ENCODE measurements at regions not wholly inside any gene's neighbourhood (a gene's known extent, or its start where the extent isn't known, plus 50 kb on each side); places are given as distances from the start of the nearest gene placed in this dataset.
"Not testable (repeated sequence)": the region's sequence is repeated elsewhere in the genome, so short reads cannot be mapped to it uniquely, and the experiment has no call there.

- no peak for DNase-seq
Measured at GRCh38 chrX:76509775-76510174, 82.3 kb downstream of the MAGEE1 start.

DNA sequence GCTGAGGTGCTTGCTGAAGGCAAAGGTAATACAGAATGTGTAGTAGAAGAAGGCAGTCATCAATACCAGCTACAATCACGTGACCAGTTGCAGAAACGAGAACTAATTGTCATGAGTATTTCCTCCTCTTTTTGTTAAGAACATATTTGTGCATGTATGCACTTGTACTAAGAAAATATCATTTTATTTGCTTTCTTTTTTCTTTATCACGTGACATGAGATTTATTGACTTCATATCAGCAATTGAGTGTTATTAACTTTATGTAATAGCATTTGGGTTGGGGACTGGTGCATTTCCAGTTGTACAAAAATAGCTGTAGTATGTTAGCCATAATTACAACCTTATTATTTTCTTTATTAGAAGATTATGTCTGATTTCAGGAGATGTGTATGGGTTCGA is 90.0 kb downstream of the MAGEE1 start:
- DNase-seq: no peak

- no peak for DNase-seq
Measured at GRCh38 chrX:76520273-76521054, 93.0 kb downstream of the MAGEE1 start.

GRCh38 chrX:76535675-76536074 is 108.2 kb downstream of the MAGEE1 start:
- DNase-seq: not testable (repeated sequence)

DNA sequence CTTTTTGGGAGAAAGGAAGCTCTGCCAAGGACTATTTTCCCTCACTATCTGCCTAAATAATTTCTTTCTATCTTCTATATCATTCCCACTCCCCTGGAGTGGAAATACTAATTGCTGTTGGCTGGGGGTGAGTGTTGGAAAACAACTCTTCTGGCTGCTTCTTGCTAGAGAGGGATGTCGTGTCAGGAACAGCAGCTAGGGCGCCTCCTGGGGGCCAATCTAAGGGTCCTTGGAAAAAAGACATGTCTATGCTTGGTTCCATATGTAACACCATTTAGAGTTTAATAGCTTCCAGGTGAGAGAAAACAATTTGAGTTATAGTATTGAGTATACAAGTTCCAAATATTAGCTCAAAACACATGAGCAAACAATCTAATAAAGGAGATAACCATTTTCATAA is 111.3 kb downstream of the MAGEE1 start:
- no peak for DNase-seq

GRCh38 chrX:76543381-76543780 is 115.9 kb downstream of the MAGEE1 start:
- not testable (repeated sequence) for DNase-seq

DNA sequence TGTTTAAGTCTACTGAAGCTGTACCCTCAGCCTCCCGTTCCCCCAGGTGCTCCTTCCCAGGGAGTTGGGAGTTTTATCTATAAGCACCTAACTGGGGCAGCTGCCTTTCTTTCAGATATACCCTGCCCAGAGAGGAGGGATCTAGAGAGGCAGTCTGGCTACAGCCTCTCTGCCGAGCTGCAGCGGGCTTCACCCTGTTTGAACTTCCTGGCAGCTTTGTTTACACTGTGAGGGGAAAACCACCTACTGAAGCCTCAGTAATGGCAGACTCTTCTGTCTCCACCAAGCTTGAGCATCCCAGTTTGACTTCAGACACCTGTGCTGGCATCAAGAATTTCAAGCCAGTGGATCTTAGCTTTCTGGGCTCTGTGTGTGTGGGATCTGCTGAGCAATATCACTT is 122.5 kb downstream of the MAGEE1 start:
- no peak for DNase-seq

GRCh38 chrX:76555269-76555668 is 127.8 kb downstream of the MAGEE1 start:
- no peak for DNase-seq

GRCh38 chrX:76555816-76556215 is 128.3 kb downstream of the MAGEE1 start:
- DNase-seq: peak; percentile 16

DNA sequence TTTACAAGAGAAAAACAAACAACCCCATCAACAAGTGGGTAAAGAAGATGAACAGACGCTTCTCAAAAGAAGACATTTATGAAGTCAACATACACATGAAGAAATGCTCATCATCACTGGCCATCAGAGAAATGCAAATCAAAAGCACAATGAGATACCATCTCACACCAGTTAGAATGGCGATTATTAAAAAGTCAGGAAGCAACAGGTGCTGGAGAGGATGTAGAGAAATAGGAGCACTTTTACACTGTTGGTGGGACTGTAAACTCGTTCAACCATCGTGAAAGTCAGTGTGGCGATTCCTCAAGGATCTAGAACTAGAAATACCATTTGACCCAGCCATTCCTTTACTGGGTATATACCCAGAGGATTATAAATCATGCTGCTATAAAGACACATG is 137.3 kb downstream of the MAGEE1 start:
- DNase-seq: not testable (repeated sequence)

DNA sequence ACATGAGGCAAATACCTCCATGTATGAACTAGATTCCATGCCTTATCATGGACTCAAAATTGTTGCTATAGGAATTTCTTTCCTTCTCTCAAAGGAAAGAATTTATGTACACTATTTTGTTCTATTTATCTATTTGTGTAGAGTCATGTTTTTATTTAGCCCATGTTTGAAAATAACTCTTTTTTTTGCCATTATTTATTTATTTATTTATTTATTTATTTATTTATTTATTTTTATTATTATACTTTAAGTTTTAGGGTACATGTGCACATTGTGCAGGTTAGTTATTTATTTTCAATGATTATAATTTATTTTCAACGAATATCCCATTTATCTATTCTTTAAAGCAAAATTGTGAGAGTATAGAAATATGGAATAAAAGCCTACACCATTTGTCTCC is 177.9 kb downstream of the MAGEE1 start:
- no peak for DNase-seq

DNA sequence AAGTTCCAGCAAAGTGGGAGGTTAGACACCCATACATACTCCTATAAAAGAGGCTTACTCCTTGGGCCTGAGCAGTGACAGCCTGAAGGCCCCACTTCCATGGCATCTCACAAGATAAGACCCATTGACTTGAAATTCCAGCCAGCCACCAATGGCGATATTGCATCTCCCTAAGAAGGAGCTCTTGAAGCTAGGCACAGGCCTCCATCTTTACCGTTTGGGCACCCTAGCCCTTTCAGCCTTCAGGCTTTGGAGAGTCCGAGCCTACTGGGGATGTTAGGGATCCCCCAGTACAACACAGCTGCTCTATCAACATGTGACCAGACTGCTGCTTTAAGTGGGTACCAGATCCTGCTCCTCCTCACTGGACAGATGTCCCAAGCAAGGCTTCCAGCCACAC is 189.5 kb downstream of the MAGEE1 start:
- DNase-seq: no peak

GRCh38 chrX:76643590-76643989 is 216.1 kb downstream of the MAGEE1 start:
- DNase-seq: no peak

DNA sequence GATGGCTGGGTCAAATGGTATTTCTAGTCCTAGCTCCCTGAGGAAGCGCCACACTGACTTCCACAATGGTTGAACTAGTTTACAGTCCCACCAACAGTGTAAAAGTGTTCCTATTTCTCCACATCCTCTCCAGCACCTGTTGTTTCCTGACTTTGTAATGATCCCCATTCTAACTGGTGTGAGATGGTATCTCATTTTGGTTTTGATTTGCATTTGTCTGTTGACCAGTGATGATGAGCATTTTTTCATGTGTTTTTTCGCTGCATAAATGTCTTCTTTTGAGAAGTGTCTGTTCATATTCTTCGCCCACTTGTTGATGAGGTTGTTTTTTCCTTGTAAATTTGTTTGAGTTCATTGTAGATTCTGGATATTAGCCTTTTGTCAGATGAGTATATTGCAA is 223.9 kb downstream of the MAGEE1 start:
- DNase-seq: not testable (repeated sequence)

DNA sequence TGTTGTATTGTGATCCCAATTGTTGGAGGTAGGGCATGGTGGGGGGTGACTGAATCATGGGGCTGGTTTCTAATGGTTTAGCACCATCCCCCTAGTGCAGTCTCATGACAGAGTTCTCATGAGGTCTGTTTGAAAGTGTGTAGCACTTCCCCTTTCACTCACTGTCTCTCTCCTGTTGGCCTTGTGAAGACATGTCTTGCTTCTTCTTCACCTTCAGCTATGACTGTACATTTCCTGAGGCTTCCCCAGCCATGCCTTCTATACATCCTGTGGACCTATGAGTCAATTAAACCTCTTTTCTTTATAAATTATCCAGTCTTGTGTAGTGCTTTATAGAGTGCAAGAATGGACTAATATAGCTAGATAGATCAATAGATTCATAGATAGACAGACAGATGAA is 230.0 kb downstream of the MAGEE1 start:
- no peak for DNase-seq
